HEK293 (cell line): ENCODE measurements at regions not wholly inside any gene's neighbourhood (a gene's known extent, or its start where the extent isn't known, plus 50 kb on each side); places are given as distances from the start of the nearest gene placed in this dataset.

ENCODE experiments used
- CTCF ChIA-PET: fragments of 350-600 bp; formaldehyde crosslinking; extraction: SDS; loops from one replicate; lab custom pipeline; 2021; ENCODE audit warnings: antibody characterized with exemption; lab: Yijun Ruan, JAX
- POLR2A ChIA-PET: fragments of 300-600 bp; formaldehyde crosslinking; extraction: SDS; loops from one replicate; lab custom pipeline; 2020; ENCODE audit warnings: antibody characterized with exemption, inconsistent platforms; lab: Yijun Ruan, JAX
- H3K27ac ChIP-seq: fragments of 200-500 bp; sonication (Bioruptor generic); 2 replicates; pipeline ENCODE4 v1.5.1; 2014; ENCODE audit warnings: low read depth, low read length, control low read depth, inconsistent platforms; ENCODE audit errors: extremely low read depth
- H3K36me3 ChIP-seq, 2 experiments: fragments of 200-500 bp in 1 of 2; sonication (Bioruptor generic) in 1 of 2; 1 replicate in 1 of 2; 2 replicates in 1 of 2; pipeline ENCODE4 v1.5.1; 2014 to 2017; ENCODE audit warnings: inconsistent platforms in 2 of 2, low read length in 2 of 2; ENCODE audit not compliant: control insufficient read depth in 2 of 2, insufficient read depth in 1 of 2
- H3K4me1 ChIP-seq: fragments of 200-500 bp; sonication (Bioruptor generic); 2 replicates; pipeline ENCODE4 v1.5.1; 2014; ENCODE audit warnings: mild to moderate bottlenecking, low read length, inconsistent platforms; ENCODE audit not compliant: control insufficient read depth, insufficient read depth
- H3K4me3 ChIP-seq: 2 replicates; pipeline ENCODE4 v1.5.1; 2011; ENCODE audit warnings: low read depth, mild to moderate bottlenecking, control low read depth, low read length, moderate library complexity
- H3K9me3 ChIP-seq: fragments of 200-500 bp; sonication (Bioruptor generic); 2 replicates; pipeline ENCODE4 v1.5.1; 2014; ENCODE audit warnings: low read depth, low read length, inconsistent platforms; ENCODE audit not compliant: control insufficient read depth, insufficient read depth
- EGR2 ChIP-seq: fragments of 450-650 bp; formaldehyde crosslinking; IDR thresholded peaks from 2 replicates; pipeline ENCODE4 v1.5.1; 2016; ENCODE audit warnings: low read depth, missing biosample characterization, missing genetic modification characterization
- REPIN1 ChIP-seq: fragments of 450-650 bp; formaldehyde crosslinking; IDR thresholded peaks from 2 replicates; pipeline ENCODE4 v1.5.1; 2017; ENCODE audit warnings: missing biosample characterization, missing genetic modification characterization, low read depth
- TRIM28 ChIP-seq: IDR thresholded peaks from 2 replicates; pipeline ENCODE4 v1.6.1; 2011; ENCODE audit warnings: low read length, control low read depth, borderline replicate concordance
- YY2 ChIP-seq: fragments of 450-650 bp; formaldehyde crosslinking; IDR thresholded peaks from 2 replicates; pipeline ENCODE4 v1.5.1; 2016; ENCODE audit warnings: missing biosample characterization, missing genetic modification characterization
- ZBTB10 ChIP-seq: fragments of 450-650 bp; formaldehyde crosslinking; IDR thresholded peaks from 2 replicates; pipeline ENCODE4 v1.5.1; 2016; ENCODE audit warnings: missing biosample characterization, missing genetic modification characterization
- ZBTB26 ChIP-seq: fragments of 450-650 bp; formaldehyde crosslinking; optimal IDR thresholded peaks from 2 replicates; pipeline ENCODE3; 2016; ENCODE audit warnings: missing biosample characterization, mild to moderate bottlenecking, missing genetic modification characterization
- ZFP69B ChIP-seq: fragments of 450-650 bp; formaldehyde crosslinking; IDR thresholded peaks from 2 replicates; pipeline ENCODE4 v1.5.1; 2016; ENCODE audit warnings: missing biosample characterization, missing genetic modification characterization
- ZNF112 ChIP-seq: fragments of 450-650 bp; formaldehyde crosslinking; IDR thresholded peaks from 2 replicates; pipeline ENCODE4 v1.5.0; 2017; ENCODE audit warnings: missing biosample characterization, missing genetic modification characterization
- ZNF133 ChIP-seq: fragments of 450-650 bp; formaldehyde crosslinking; IDR thresholded peaks from 2 replicates; pipeline ENCODE4 v1.5.1; 2016; ENCODE audit warnings: missing biosample characterization, missing genetic modification characterization
- ZNF138 ChIP-seq: fragments of 450-650 bp; formaldehyde crosslinking; IDR thresholded peaks from 2 replicates; pipeline ENCODE4 v1.5.1; 2016; ENCODE audit warnings: missing biosample characterization, missing genetic modification characterization, borderline replicate concordance
- ZNF148 ChIP-seq: fragments of 450-650 bp; formaldehyde crosslinking; IDR thresholded peaks from 2 replicates; pipeline ENCODE4 v1.5.0; 2017; ENCODE audit warnings: missing biosample characterization, missing genetic modification characterization, borderline replicate concordance
- ZNF2 ChIP-seq: fragments of 450-650 bp; formaldehyde crosslinking; IDR thresholded peaks from 2 replicates; pipeline ENCODE4 v1.5.1; 2016; ENCODE audit warnings: missing biosample characterization, missing genetic modification characterization
- ZNF366 ChIP-seq: fragments of 450-650 bp; formaldehyde crosslinking; conservative IDR thresholded peaks from 2 replicates; pipeline ENCODE4 v1.5.1; 2016; ENCODE audit warnings: missing biosample characterization, missing genetic modification characterization
- ZNF530 ChIP-seq: fragments of 450-650 bp; formaldehyde crosslinking; IDR thresholded peaks from 2 replicates; pipeline ENCODE4 v1.5.1; 2016; ENCODE audit warnings: low read depth, missing biosample characterization, missing genetic modification characterization
- ZNF571 ChIP-seq: fragments of 450-650 bp; formaldehyde crosslinking; IDR thresholded peaks from 2 replicates; pipeline ENCODE4 v1.5.0; 2017; ENCODE audit warnings: missing biosample characterization, missing genetic modification characterization
- ZSCAN23 ChIP-seq: fragments of 450-650 bp; formaldehyde crosslinking; IDR thresholded peaks from 2 replicates; pipeline ENCODE4 v1.5.1; 2016; ENCODE audit warnings: missing biosample characterization, missing genetic modification characterization
- TF ChIP-seq, protein P1 (sequence below): fragments of 450-650 bp; formaldehyde crosslinking; IDR thresholded peaks from 2 replicates; pipeline ENCODE4 v1.5.1; 2016; ENCODE audit warnings: missing biosample characterization, missing genetic modification characterization, borderline replicate concordance
- TF ChIP-seq, protein P2 (sequence below): fragments of 450-650 bp; formaldehyde crosslinking; IDR thresholded peaks from 2 replicates; pipeline ENCODE4 v1.5.1; 2016; ENCODE audit warnings: missing biosample characterization, missing genetic modification characterization, low read depth

- no peaks in the 10 kb centered on the region for H3K36me3 ChIP-seq
- no peaks in the 10 kb centered on the region for H3K4me1 ChIP-seq
- ChIA-PET POLR2A (no interaction called here), CTCF (interaction anchor here (1.1 kb wide), 1 partner anchor 81 kb away, joined by 3 read pairs; no protein-coding TSS in a partner anchor)
- no peak overlapping the region for H3K4me3 ChIP-seq
- no peak for TF ChIP-seq ZSCAN23
- TF ChIP-seq ZNF148 (tag by site-specific recombination): no peak
- TF ChIP-seq ZNF133: no peak
- TF ChIP-seq, protein P1, sequence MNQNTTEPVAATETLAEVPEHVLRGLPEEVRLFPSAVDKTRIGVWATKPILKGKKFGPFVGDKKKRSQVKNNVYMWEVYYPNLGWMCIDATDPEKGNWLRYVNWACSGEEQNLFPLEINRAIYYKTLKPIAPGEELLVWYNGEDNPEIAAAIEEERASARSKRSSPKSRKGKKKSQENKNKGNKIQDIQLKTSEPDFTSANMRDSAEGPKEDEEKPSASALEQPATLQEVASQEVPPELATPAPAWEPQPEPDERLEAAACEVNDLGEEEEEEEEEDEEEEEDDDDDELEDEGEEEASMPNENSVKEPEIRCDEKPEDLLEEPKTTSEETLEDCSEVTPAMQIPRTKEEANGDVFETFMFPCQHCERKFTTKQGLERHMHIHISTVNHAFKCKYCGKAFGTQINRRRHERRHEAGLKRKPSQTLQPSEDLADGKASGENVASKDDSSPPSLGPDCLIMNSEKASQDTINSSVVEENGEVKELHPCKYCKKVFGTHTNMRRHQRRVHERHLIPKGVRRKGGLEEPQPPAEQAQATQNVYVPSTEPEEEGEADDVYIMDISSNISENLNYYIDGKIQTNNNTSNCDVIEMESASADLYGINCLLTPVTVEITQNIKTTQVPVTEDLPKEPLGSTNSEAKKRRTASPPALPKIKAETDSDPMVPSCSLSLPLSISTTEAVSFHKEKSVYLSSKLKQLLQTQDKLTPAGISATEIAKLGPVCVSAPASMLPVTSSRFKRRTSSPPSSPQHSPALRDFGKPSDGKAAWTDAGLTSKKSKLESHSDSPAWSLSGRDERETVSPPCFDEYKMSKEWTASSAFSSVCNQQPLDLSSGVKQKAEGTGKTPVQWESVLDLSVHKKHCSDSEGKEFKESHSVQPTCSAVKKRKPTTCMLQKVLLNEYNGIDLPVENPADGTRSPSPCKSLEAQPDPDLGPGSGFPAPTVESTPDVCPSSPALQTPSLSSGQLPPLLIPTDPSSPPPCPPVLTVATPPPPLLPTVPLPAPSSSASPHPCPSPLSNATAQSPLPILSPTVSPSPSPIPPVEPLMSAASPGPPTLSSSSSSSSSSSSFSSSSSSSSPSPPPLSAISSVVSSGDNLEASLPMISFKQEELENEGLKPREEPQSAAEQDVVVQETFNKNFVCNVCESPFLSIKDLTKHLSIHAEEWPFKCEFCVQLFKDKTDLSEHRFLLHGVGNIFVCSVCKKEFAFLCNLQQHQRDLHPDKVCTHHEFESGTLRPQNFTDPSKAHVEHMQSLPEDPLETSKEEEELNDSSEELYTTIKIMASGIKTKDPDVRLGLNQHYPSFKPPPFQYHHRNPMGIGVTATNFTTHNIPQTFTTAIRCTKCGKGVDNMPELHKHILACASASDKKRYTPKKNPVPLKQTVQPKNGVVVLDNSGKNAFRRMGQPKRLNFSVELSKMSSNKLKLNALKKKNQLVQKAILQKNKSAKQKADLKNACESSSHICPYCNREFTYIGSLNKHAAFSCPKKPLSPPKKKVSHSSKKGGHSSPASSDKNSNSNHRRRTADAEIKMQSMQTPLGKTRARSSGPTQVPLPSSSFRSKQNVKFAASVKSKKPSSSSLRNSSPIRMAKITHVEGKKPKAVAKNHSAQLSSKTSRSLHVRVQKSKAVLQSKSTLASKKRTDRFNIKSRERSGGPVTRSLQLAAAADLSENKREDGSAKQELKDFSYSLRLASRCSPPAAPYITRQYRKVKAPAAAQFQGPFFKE: no peak
- no peak for TF ChIP-seq ZNF2 (tag by site-specific recombination)
- no peak for TF ChIP-seq ZBTB10 (tag by site-specific recombination)
- no peak for TF ChIP-seq ZNF138 (tag by site-specific recombination)
- no peak for TF ChIP-seq YY2
- no peak for TF ChIP-seq ZNF530 (tag by site-specific recombination)
- no peak for TF ChIP-seq ZFP69B (tag by site-specific recombination)
- no peak for TF ChIP-seq REPIN1 (tag by site-specific recombination)
- TF ChIP-seq ZNF366 (tag by site-specific recombination): no peak
- TF ChIP-seq ZNF112: no peak
- TF ChIP-seq, protein P2, sequence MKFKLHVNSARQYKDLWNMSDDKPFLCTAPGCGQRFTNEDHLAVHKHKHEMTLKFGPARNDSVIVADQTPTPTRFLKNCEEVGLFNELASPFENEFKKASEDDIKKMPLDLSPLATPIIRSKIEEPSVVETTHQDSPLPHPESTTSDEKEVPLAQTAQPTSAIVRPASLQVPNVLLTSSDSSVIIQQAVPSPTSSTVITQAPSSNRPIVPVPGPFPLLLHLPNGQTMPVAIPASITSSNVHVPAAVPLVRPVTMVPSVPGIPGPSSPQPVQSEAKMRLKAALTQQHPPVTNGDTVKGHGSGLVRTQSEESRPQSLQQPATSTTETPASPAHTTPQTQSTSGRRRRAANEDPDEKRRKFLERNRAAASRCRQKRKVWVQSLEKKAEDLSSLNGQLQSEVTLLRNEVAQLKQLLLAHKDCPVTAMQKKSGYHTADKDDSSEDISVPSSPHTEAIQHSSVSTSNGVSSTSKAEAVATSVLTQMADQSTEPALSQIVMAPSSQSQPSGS: no peak
- no peak for TF ChIP-seq TRIM28
- TF ChIP-seq ZBTB26 (tag by site-specific recombination): no peak
- TF ChIP-seq EGR2 (tag by site-specific recombination): no peak
- no peak for TF ChIP-seq ZNF571 (tag by site-specific recombination)
- H3K27ac ChIP-seq: no peak overlapping the region
- no peaks in the 10 kb centered on the region for H3K9me3 ChIP-seq
These were observed 552.3 kb downstream of the PRDM9 start for GRCh38 chr5:24059716-24060115.
